Lung (tissue), 9 donors: ENCODE measurements at regions not wholly inside any gene's neighbourhood (a gene's known extent, or its start where the extent isn't known, plus 50 kb on each side); places are given as distances from the start of the nearest gene placed in this dataset.
"Not testable (repeated sequence)": the region's sequence is repeated elsewhere in the genome, so short reads cannot be mapped to it uniquely, and the experiment has no call there.

ENCODE experiments used
- ATAC-seq: fragments of 200-7000 bp; cut with Tn5 transposase; one replicate; pipeline ENCODE4 v1.9.1; 2020; ENCODE audit warnings: moderate number of reproducible peaks; ENCODE audit not compliant: insufficient read depth, low FRiP score
- DNase-seq, 3 donors: peaks; one replicate each; pipeline ENCODE4 v3.0.0-alpha.2; 2013 to 2017
- H3K27ac ChIP-seq, 2 donors: one replicate each; pipeline ENCODE4 v1.5.1; 2013; ENCODE audit warnings: mild to moderate bottlenecking in 2 of 2, moderate library complexity in 2 of 2, control low read depth in 1 of 2, inconsistent platforms in 1 of 2, low read depth in 1 of 2, low read length in 1 of 2
- H3K27me3 ChIP-seq, 3 donors: one replicate each; pipeline ENCODE4 v1.5.1; 2013; ENCODE audit warnings: low read length in 2 of 3; ENCODE audit not compliant: control insufficient read depth in 3 of 3, insufficient read depth in 3 of 3
- H3K36me3 ChIP-seq, 4 donors: one replicate each; pipeline ENCODE4 v1.5.1; 2013; ENCODE audit warnings: low read length in 4 of 4, mild to moderate bottlenecking in 1 of 4, moderate library complexity in 1 of 4; ENCODE audit not compliant: control insufficient read depth in 4 of 4, insufficient read depth in 4 of 4
- H3K4me1 ChIP-seq, 5 donors: one replicate each; pipeline ENCODE4 v1.5.1; 2013; ENCODE audit warnings: low read length in 5 of 5, mild to moderate bottlenecking in 2 of 5, moderate library complexity in 1 of 5; ENCODE audit not compliant: control insufficient read depth in 5 of 5, insufficient read depth in 5 of 5
- H3K4me3 ChIP-seq: one replicate; pipeline ENCODE4 v1.5.1; 2013; ENCODE audit warnings: mild to moderate bottlenecking, control low read depth, moderate library complexity
- H3K9ac ChIP-seq, 2 donors: one replicate each; pipeline ENCODE4 v1.5.1; 2013; ENCODE audit warnings: low read length in 2 of 2, control low read depth in 1 of 2; ENCODE audit not compliant: insufficient read depth in 1 of 2
- H3K9me3 ChIP-seq, 4 donors: one replicate each; pipeline ENCODE4 v1.5.1; 2013; ENCODE audit warnings: low read length in 3 of 4, mild to moderate bottlenecking in 1 of 4, moderate library complexity in 1 of 4; ENCODE audit not compliant: control insufficient read depth in 4 of 4, insufficient read depth in 3 of 4
- WGBS, 2 donors: extraction: QIAGEN DNeasy Blood & Tissue Kit; methylation state at CpG; one replicate each; pipeline ENCODE4 v1.1.7; 2013; 5-methylcytosine and 5-hydroxymethylcytosine counted together
- donor health status: Bipolar disorder and iron deficiency.
- donor health status: healthy.
- donor health status: DM: yes; HTN: yes; CAD: no.

DNA sequence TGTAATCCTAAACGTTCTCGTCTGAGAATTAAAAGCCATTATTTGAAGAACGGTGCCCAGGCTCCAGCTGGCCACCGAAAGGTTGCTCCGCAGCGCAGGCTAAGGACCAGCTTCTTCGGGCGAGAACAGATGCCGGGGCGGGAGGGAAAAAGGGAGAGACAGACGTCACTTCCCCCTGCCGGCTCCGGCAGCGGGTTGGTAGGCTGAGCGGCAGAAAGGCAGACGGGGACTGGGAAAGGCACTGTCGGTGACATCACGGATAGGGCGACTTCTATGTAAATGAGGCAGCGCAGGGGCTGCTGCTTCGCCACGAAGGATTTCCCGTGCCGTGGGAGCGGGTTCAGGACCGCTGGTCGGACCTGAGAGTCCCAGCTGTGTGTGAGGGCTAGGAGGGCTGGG lies 147.5 kb upstream of the NOTCH2NLA start:
- H3K27me3 ChIP-seq, H3K9me3 ChIP-seq, H3K36me3 ChIP-seq, H3K4me3 ChIP-seq, H3K4me1 ChIP-seq: not testable (repeated sequence)
- DNase-seq = peak; percentile 88 to 89 (median 89)
- peak overlapping the region in 1 of 2 donors; percentile 32 for H3K9ac ChIP-seq
- WGBS, 2 donors = 0 to 1% methylated on average over 13 to 27 of the region's 27 CpGs
- peak; percentile 83 for ATAC-seq
- H3K27ac ChIP-seq = peak overlapping the region in 1 of 2 donors; percentile 12

DNA sequence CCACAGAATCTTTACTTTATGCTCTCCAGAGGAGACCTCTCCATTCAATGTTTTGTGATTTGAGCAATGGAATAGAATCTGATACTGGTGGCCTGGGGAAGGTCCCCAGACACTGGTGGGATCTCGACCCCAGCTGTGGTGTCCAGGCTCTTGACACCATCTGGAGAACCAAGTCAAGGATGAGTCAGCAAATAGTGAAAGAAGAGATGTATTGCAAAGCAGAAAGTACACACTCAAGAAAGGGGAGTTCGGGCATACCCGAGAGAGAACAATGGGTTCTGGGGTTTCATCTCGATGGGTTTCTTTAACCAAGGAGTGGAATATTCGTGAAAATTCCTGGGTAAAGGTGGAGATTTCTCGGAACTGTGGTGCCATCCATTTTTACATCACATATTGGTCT lies 146.3 kb upstream of the NOTCH2NLA start:
- DNase-seq, H3K27me3 ChIP-seq, H3K9me3 ChIP-seq, H3K4me1 ChIP-seq, ATAC-seq, H3K27ac ChIP-seq, H3K4me3 ChIP-seq, H3K36me3 ChIP-seq, H3K9ac ChIP-seq: not testable (repeated sequence)
- WGBS, 2 donors = 96 to 97% methylated on average over 6 of the region's 6 CpGs

DNA sequence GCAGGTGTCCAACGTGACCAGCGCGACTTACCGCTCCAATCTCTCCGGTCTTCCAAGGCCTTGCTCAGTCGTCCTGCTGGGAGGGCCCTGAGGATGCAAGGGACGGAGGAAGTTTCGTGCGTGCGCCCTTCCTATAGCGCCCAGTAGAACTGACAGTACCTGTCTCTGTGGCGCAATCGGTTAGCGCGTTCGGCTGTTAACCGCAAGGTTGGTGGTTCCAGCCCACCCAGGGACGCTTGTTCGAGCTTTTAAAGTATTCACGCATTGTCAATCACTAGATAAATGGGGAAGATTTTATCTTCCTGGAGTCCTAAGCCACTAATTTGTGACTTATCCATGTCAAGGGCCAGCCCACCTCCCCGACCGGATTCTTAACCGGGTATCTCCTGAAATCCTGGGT lies 141.1 kb upstream of the NOTCH2NLA start:
- peak overlapping the region in 1 of 2 donors; percentile 63 for H3K27ac ChIP-seq
- H3K4me1 ChIP-seq, H3K27me3 ChIP-seq, H3K9ac ChIP-seq, H3K4me3 ChIP-seq, ATAC-seq, H3K36me3 ChIP-seq, H3K9me3 ChIP-seq: not testable (repeated sequence)
- DNase-seq = peak; percentile 16 to 68 (median 58)
- 0 to 1% methylated on average over 15 to 20 of the region's 23 CpGs for WGBS, 2 donors

DNA sequence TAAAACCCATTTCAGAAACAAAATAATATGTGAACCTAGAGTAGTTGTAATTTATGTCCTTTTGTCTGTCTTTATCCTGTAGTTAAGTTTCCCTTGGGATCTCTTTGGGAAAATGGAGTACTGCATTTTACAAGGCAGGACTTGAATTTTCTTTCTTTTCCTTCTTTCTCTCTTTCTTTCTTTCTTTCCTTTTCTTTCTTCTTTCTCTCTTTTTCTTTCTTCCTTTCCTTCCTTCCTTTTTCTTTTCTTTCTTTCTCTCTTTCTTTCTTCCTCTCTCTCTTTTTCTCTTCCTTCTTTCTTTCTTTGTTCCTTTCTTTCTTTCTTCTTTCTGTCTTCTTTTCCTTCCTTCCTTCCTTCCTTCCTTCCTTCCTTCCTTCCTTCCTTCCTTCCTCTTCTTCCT lies 126.6 kb upstream of the NOTCH2NLA start:
- H3K4me1 ChIP-seq, ATAC-seq, H3K9me3 ChIP-seq, H3K4me3 ChIP-seq, H3K27ac ChIP-seq, H3K36me3 ChIP-seq, H3K27me3 ChIP-seq, H3K9ac ChIP-seq, DNase-seq: not testable (repeated sequence)

DNA sequence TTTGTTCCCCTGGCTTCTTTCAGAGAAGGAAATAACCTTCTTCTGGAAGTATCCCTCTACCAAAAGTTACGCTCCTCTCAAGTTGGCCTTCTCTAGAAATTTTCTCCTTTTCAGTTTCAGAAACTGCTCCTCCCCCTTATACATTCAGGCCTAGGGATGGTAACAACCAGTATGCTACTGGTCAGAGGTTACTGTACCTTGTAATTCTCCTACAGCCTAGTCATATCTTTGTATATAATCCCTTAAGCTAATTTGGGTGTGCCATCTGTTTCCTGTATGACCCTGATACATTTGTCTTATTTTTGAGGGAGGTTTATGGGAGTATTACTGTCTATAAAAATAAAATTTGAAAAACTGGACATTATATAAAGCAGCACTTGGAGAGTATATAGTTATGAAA lies 98.0 kb upstream of the NOTCH2NLA start:
- not testable (repeated sequence) for H3K36me3 ChIP-seq, H3K27ac ChIP-seq, H3K9ac ChIP-seq, H3K9me3 ChIP-seq, H3K27me3 ChIP-seq, H3K4me3 ChIP-seq, ATAC-seq, H3K4me1 ChIP-seq, DNase-seq
- 92% methylated on average over 1 of the region's 1 CpG; no CpG with 5 or more reads in 1 of the 2 donors for WGBS, 2 donors

DNA sequence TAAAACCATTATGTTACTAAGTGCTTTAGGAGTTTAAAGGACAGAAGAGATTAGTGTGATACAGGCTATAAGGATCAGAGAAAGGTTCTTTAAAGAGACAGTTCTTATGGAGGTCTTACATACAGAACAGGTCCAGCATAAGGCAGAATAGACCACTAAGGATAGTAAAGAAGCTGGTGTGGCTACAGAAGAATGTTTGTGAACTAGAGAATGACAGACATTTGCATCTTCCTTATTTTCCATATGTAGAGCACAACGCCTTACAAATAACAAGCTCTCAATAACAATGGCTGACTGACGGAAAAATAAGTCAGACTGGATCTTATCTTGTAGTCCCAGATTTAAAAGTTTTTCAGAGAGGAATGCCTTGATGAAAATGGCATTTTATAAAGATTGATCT lies 95.6 kb upstream of the NOTCH2NLA start:
- H3K9me3 ChIP-seq, H3K36me3 ChIP-seq, H3K4me1 ChIP-seq, H3K27me3 ChIP-seq, ATAC-seq, H3K9ac ChIP-seq, DNase-seq, H3K4me3 ChIP-seq, H3K27ac ChIP-seq: not testable (repeated sequence)
- 100% methylated on average over 1 of the region's 2 CpGs for whole genome bisulfite sequencing, 2 donors

DNA sequence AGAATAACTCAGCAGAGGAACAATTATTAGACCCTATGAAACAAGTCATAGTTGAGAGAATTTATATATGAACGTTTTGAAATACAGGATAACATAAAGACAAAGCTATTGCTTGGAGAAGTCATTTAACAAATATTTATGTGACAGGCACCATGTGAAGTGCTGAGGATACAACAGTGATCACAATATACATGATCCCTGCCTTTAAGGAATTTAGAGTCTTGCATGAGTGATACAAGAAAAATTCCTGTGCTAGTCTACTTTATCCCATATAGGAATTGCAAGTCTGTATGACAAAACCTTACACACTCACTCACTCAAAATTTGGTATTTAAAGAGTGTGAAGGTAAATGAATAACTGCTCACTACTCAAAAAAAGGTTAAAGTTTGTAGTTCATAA lies 94.5 kb upstream of the NOTCH2NLA start:
- not testable (repeated sequence) for H3K27ac ChIP-seq, DNase-seq, H3K9me3 ChIP-seq, H3K27me3 ChIP-seq, ATAC-seq, H3K9ac ChIP-seq, H3K36me3 ChIP-seq, H3K4me3 ChIP-seq, H3K4me1 ChIP-seq
- no CpG with 5 or more reads among the region's 1 CpG for WGBS, 2 donors

GRCh38 chr1:146322893-146323292 lies 94.1 kb upstream of the NOTCH2NLA start:
- H3K27me3 ChIP-seq = not testable (repeated sequence)
- peak; percentile 72 for ATAC-seq

DNA sequence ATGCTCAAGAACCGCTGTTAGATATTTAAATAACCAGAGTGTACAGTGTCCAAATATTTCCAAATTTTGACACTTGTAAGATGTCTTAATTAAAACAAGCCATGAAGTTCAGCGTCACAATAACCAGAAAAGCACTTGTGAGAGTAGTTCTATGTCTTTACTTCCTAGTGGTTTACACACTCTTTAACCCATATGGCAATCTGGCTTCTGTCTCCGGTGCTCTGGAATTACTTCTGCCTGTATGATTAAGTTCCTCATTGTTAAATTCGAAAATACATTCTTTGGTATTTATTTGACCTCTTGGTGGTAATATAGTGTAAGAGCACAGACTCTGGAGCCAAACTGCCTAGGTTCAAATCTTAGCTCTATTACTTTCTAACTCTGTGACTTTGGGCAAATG lies 89.9 kb upstream of the NOTCH2NLA start:
- WGBS, 2 donors = 77 to 97% methylated on average over 1 of the region's 4 CpGs
- H3K27me3 ChIP-seq = not testable (repeated sequence)

More at GRCh38 chr1:146322893-146323292, 94.1 kb upstream of the NOTCH2NLA start:
- H3K27ac ChIP-seq, DNase-seq, H3K9me3 ChIP-seq, H3K9ac ChIP-seq, H3K4me1 ChIP-seq, H3K4me3 ChIP-seq, H3K36me3 ChIP-seq: not testable (repeated sequence)
- WGBS, 2 donors = 22 to 23% methylated on average over 2 of the region's 4 CpGs

More for the DNA sequence above, 89.9 kb upstream of the NOTCH2NLA start:
- not testable (repeated sequence) for H3K9ac ChIP-seq, DNase-seq, H3K27ac ChIP-seq, H3K36me3 ChIP-seq, H3K4me1 ChIP-seq, H3K4me3 ChIP-seq, ATAC-seq, H3K9me3 ChIP-seq
